Ovary (tissue), 3 donors: ENCODE measurements at regions not wholly inside any gene's neighbourhood (a gene's known extent, or its start where the extent isn't known, plus 50 kb on each side); places are given as distances from the start of the nearest gene placed in this dataset.

ENCODE experiments used
- EP300 ChIP-seq: sonication (generic); formaldehyde crosslinking; IDR thresholded peaks from one replicate; pipeline ENCODE4 v1.6.1; 2017; ENCODE audit warnings: antibody characterized with exemption
- POLR2A ChIP-seq: fragments of 450-650 bp; IDR thresholded peaks from one replicate; pipeline ENCODE4 v1.6.1; 2017; ENCODE audit warnings: antibody characterized with exemption, mild to moderate bottlenecking, moderate library complexity
- TF ChIP-seq, protein P1 (sequence below), 3 donors: fragments of 450-650 bp in 2 of 3; fragments of 200-600 bp in 1 of 3; IDR thresholded peaks; one replicate each; pipeline versions ENCODE4 v1.5.1 to v1.8.0; 2016 to 2022; ENCODE audit warnings: antibody characterized with exemption in 3 of 3, mild to moderate bottlenecking in 1 of 3
- donor health status: DM: no; HTN: no; CAD: no.

DNA sequence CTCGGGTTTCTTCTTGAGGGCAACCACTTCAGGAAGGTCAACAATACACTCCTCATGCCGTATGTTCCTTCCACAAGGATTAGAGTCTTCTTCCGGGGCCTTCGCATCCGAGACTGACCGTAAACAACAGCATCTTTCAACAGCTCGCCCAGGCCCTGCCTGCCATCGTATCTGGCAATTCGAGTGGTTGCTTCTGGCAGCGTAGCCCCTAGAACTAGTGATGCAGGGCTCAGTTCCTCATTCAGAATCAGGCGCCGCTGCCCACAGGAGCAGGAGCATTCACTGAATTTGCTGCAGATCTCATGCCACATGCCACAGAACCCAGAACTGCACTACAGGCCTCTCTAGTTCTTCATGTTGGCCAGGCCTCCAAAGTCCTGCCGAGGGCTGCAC lies 59.0 kb upstream of the AFDN start:
- TF ChIP-seq, protein P1, sequence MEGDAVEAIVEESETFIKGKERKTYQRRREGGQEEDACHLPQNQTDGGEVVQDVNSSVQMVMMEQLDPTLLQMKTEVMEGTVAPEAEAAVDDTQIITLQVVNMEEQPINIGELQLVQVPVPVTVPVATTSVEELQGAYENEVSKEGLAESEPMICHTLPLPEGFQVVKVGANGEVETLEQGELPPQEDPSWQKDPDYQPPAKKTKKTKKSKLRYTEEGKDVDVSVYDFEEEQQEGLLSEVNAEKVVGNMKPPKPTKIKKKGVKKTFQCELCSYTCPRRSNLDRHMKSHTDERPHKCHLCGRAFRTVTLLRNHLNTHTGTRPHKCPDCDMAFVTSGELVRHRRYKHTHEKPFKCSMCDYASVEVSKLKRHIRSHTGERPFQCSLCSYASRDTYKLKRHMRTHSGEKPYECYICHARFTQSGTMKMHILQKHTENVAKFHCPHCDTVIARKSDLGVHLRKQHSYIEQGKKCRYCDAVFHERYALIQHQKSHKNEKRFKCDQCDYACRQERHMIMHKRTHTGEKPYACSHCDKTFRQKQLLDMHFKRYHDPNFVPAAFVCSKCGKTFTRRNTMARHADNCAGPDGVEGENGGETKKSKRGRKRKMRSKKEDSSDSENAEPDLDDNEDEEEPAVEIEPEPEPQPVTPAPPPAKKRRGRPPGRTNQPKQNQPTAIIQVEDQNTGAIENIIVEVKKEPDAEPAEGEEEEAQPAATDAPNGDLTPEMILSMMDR (IDR thresholded peaks at IDR 0.05), result no peak
- TF ChIP-seq POLR2A, result no peak
- TF ChIP-seq EP300, result no peak
